Mucosa of gallbladder (tissue), 1 donor: ENCODE measurements at regions not wholly inside any gene's neighbourhood (a gene's known extent, or its start where the extent isn't known, plus 50 kb on each side); places are given as distances from the start of the nearest gene placed in this dataset.

ENCODE experiments used
- DNase-seq: peaks from one replicate; pipeline ENCODE4 v3.0.0-alpha.2; 2020; ENCODE audit warnings: low spot score
- donor health status: DM: no; HTN: no; CAD: no.

DNA sequence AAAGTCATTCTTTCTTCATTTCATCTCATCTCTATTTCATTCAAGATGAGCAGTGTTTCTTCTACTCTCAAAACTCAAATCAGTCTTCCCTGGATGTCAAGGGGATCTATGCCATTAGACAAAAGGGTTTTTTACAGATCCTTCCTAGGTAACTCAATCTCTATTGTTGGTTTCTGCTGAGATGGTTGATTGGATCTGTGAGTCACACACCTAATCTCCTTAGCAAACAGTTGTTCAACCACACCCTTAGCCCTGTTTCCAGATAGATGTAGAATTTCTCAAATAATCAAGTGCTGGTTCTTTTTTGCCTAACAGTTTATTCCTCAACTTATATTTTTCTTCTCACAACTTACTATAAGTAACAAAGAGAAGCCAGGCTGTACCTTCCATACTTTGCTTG, 200.5 kb downstream of the KDR start:
- DNase-seq: no peak

DNA sequence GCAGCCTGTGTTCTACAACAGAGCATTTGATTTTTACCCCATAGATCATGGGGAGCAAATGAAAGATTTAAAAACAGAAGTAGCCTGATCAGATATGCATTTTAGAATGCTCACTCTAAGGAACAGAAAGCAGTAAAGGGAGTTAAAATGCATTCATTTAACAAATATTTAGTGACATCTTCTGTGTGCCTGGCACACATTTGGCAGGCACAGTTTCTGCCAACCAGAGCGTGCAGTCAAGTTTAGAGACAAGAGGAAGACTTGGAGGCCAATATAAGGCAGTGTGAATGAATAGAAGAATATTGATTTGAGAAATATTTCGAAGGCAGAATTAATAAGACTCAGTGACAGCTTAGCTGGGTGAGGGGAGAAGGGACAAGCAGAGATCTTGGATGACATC, 210.1 kb downstream of the KDR start:
- DNase-seq: no peak

- no peak for DNase-seq
These were observed 210.6 kb downstream of the KDR start for GRCh38 chr4:54914781-54915180.

DNA sequence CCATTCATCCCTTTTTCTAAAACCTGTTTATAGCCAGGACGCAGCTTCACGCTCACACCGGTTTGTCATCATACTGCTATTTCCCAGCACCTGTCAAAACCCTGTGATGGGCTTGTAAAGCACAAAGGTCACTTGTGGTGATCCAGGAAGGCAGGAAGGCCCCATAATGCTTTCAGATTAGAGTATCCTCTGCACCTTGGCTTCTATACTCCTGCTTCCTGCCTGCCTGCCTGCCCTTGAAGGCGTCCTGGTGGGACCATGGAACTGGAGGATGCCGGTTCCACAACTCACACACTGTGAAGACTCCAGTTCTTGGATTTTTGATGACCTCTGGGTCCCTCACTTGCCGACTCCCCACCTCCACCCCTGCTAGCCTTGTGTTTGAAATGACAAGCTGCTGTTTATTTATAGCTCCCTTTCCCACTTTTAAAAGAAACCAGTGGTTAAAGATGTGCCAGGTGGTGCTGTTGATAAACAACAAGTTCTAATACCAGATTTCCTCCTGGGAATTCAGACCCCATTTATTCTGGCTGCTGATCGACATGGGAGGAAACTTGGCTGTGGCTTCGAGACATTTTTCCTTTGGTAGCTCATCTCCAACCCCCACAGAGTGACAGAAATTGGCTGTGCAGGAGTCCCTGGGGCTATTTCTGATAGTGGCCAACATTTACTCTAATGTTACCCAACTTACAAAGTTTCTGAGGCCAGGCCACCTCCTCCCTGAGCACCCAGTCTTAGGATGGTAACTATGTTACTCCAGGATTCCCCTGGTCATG, 211.5 kb downstream of the KDR start:
- DNase-seq: no peak

DNA sequence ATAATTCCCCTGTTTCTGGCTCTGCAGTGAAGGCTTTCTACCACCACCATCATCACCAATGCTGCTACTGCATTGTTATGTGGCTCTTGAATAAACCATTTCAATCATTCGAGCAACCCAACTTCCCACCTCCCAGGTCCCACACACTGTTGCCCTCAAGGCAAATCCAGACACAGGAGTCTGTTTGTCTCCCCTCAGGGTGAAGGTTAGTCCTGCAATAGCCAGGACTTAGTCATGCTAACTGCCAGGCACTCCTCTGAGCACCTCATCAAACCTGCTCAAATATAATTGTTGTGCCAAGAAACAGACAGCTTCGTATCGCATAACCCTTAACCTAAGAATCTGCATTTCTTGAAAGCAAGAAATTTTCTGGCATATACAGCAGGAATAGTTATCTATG, 213.2 kb downstream of the KDR start:
- DNase-seq: no peak

- DNase-seq: no peak
These were observed 215.4 kb downstream of the KDR start for GRCh38 chr4:54909961-54910360.

DNA sequence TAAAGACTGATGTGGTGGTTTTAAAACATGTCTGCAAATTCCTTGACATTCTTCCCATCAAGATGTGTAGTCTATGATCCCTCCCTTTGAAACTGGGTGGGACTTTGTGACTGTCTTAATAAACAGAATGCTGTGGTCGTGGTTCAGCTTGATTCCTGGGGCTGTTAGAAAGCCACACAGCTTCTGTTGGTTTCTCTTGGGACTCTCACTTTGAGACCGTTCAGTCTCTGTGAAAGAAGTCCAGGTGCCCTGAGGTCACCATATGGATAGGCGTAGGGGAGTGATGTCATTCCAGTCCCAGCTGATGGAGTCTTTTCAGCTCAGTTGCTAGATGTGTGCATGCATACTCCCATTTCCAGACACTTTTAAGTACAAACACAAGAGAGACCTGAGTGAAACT, 216.6 kb downstream of the KDR start:
- DNase-seq: no peak

- DNase-seq: no peak
These were observed 220.4 kb downstream of the KDR start for GRCh38 chr4:54904953-54905352.

GRCh38 chr4:54902976-54903375, 222.4 kb downstream of the KDR start:
- no peak for DNase-seq

- DNase-seq: no peak
These were observed 223.1 kb downstream of the KDR start for GRCh38 chr4:54902271-54902670.

DNA sequence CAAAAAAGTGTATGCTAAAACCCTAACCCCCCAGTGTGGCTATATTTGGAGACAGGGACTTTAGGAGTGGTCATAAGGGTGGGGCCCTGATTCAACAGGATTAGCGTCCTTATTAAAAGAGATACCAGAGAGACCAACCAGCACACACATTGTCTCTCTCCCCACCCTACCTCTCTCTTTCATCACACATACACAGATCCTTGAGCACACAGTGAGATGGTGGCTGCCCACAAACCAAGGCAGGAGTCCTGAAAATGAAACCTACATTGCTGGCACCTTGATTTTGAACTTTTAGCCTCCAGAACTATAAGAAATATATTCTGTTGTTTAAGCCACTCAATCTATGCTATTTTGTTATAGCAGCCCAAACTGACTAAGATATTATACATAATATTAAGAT, 224.2 kb downstream of the KDR start:
- DNase-seq: no peak

DNA sequence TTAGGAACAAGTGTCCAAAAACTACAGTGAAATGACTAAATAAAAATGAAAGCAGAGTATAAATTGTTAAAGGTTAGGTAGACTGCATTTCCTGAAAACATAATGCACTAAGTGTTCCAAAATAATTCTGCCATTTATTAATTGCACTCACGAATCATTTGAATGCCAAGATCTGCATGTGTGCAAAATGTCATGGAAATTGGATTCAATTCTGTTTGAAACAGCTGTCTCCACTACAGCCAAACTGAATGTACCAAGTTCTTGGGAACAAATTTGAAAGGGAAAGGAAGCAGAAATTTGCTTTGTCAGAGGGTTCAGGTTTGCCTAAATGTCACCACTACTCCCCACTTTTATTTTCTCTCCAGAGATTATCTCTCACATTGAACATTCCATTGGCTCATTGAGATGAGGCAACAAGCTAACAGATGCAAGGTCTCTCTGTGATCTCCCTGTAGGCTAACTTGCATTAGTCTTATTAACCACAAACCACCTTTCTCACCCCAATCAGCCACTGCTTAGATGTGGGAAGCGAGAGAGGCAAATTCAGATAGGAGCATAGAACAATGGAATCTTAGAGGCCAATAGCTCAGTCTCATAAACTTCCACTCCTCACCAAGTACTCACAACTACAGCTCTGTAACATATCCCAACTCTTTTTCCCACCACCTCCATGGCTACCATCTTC, 226.6 kb downstream of the KDR start:
- no peak for DNase-seq

DNA sequence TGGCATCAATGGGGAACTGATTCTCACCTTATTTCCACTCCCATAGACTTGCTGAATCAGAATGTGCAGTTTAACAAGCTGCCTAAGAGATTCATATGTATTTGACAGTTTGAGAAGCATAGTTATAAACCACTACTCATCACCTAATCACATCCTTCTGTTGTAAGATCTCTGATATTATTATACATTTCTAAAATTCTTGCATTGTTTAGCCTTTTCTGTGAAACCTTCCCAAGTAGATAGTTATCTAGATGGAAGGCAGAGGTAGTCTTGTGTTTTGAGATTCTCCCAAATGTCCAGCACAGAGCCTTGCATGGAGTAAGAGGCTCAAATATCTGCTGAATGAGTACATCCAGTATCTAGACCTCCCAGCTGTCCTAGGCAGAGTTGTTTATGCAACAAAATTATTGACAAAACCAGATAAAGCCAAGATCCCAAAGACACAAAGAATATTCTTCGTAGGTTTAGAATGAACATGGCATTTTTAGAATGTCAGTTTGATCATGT, 227.3 kb downstream of the KDR start:
- no peak for DNase-seq

DNA sequence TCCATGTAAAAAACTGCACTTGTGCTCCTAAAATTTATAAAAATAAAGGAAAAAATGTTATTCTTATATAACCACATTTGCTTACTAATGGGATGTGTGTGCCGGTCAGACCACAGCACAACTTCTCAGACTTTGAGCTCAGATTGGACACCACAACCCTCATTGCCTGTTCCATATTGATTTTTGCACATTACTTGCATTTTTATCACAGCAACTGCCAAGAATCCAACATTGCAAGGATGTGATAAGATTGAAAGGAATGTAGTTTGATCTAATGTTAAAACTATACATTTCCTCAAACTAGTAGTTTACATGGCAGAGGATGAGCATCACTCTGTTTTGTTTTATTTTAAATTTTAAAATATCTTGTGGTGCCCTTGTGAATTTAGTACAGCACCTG, 227.8 kb downstream of the KDR start:
- DNase-seq: no peak

GRCh38 chr4:54882616-54883015, 224.9 kb downstream of the KIT start:
- no peak for DNase-seq

DNA sequence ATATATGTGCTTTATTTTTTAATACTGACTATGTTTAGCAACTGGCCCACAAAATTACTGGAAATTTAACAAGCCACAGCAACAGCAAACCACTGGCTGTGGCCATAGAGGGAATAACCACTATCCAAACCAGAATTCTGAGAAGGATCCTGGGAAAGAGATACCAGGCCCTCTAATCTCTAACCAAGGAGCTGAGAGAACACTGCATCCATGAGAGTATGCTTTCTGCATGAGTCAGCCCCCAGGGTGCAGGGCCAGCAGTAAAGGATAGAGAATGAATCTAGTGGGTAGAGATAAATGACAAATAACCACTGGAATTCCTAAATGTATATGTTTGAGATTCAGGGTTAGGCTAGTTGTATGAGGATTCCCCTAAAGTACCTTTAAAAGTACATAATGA, 221.8 kb downstream of the KIT start:
- no peak for DNase-seq

DNA sequence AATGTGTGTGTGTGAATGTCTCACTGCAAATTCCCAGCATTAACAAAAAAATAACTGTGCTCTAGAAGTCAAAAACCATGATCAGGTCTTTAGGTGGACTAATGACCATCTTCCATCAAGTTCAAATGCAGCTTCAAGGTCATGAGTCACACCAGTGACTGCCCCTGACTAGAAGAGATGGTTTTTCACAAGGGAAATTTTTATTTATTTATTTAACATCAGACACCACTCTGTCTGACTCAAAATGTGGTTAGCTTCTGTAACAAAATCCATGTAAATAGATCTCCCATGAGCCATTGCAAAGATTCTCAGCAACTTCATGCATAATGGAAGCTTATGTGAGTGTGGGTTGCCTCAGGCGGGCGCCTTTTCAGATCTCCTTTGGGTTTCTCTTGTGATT, 219.2 kb downstream of the KIT start:
- no peak for DNase-seq

GRCh38 chr4:54872261-54872660, 214.5 kb downstream of the KIT start:
- DNase-seq: no peak

- no peak for DNase-seq
These were observed 206.0 kb downstream of the KIT start for GRCh38 chr4:54863571-54864255.

GRCh38 chr4:54861201-54861600, 203.4 kb downstream of the KIT start:
- no peak for DNase-seq

DNA sequence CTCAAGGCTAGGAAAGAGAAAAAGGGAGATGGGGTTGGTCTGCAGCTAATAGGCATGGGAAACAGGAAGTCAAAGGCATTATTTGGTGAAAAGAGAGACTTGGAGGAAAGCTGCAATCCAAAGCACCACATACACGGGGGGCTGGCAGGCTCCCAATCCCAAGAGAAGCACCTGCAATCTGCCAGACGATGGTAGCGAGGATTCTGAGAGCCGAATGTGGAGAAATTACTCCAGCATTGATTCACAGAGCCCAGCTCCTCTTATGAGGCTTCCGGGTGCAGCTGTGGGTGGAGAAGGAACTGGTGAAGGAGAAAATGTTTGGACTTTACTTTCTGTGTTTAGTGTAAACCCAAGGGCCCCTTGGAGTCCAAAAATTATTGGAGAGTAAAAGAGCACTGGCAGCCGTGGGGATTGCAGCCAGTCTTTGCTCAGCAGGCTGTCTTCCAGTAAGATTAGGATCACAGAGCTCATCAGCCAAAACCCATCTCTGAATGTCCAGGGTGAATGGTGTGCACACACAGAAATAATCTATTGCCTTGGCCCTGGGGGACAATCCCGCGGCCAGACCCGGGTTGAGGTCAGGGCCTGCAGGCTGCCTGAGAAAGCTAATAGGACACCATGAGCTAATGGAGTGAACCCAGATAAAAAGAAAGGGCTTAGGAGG, 197.6 kb downstream of the KIT start:
- no peak for DNase-seq

- no peak for DNase-seq
These were observed 194.8 kb downstream of the KIT start for GRCh38 chr4:54852602-54853001.
